OCI-M1 (cell line): ENCODE measurements at regions not wholly inside any gene's neighbourhood (a gene's known extent, or its start where the extent isn't known, plus 50 kb on each side); places are given as distances from the start of the nearest gene placed in this dataset.
"Not testable (repeated sequence)": the region's sequence is repeated elsewhere in the genome, so short reads cannot be mapped to it uniquely, and the experiment has no call there.

Experiments used
- DNase-seq: peaks from one replicate; lab custom pipeline; 2025; lab: John Stamatoyannopoulos, UW

GRCh38 chr1:201637282-201638079 is 98.6 kb downstream of the NAV1 start:
- no peak for DNase-seq

GRCh38 chr1:201639391-201639790 is 100.5 kb downstream of the NAV1 start:
- DNase-seq, result no peak

GRCh38 chr1:201639826-201640225 is 100.9 kb downstream of the NAV1 start:
- no peak for DNase-seq

GRCh38 chr1:201640624-201641023 is 101.7 kb downstream of the NAV1 start:
- no peak for DNase-seq

GRCh38 chr1:201641524-201642253 is 102.8 kb downstream of the NAV1 start:
- no peak for DNase-seq

- DNase-seq, result no peak
These were observed 104.8 kb downstream of the NAV1 start for GRCh38 chr1:201643835-201644104.

- no peak for DNase-seq
These were observed 105.3 kb downstream of the NAV1 start for GRCh38 chr1:201644197-201644596.

GRCh38 chr1:201645000-201645399 is 106.1 kb downstream of the NAV1 start:
- not testable (repeated sequence) for DNase-seq

GRCh38 chr1:201645956-201646355 is 107.0 kb downstream of the NAV1 start:
- DNase-seq, result no peak

GRCh38 chr1:201646411-201647022 is 107.6 kb downstream of the NAV1 start:
- no peak for DNase-seq

GRCh38 chr1:201647094-201647493 is 108.2 kb downstream of the NAV1 start:
- DNase-seq, result no peak

GRCh38 chr1:201647722-201648065 is 108.8 kb downstream of the NAV1 start:
- no peak for DNase-seq

GRCh38 chr1:201648066-201648906 is 109.4 kb downstream of the NAV1 start:
- DNase-seq, result no peak

- no peak for DNase-seq
These were observed 110.2 kb downstream of the NAV1 start for GRCh38 chr1:201648907-201649721.

- no peak for DNase-seq
These were observed 111.1 kb downstream of the NAV1 start for GRCh38 chr1:201649761-201650622.

- no peak for DNase-seq
These were observed 111.7 kb downstream of the NAV1 start for GRCh38 chr1:201650623-201650933.

- DNase-seq, result no peak
These were observed 113.3 kb downstream of the NAV1 start for GRCh38 chr1:201652181-201652580.

- DNase-seq, result peak; percentile 63
These were observed 114.3 kb downstream of the NAV1 start for GRCh38 chr1:201653233-201653632.

- no peak for DNase-seq
These were observed 115.0 kb downstream of the NAV1 start for GRCh38 chr1:201653883-201654282.

GRCh38 chr1:201655243-201655642 is 116.3 kb downstream of the NAV1 start:
- DNase-seq, result no peak

GRCh38 chr1:201655910-201656309 is 117.0 kb downstream of the NAV1 start:
- DNase-seq, result no peak
